GM21619 (cell line): ENCODE measurements at regions not wholly inside any gene's neighbourhood (a gene's known extent, or its start where the extent isn't known, plus 50 kb on each side); places are given as distances from the start of the nearest gene placed in this dataset.
"Not testable (repeated sequence)": the region's sequence is repeated elsewhere in the genome, so short reads cannot be mapped to it uniquely, and the experiment has no call there.

Source experiments
- ATAC-seq: cut with Tn5 transposase; IDR thresholded peaks from one replicate; pipeline ENCODE4 v1.9.1; 2021; ENCODE audit not compliant: unreplicated experiment

GRCh38 chr9:81445331-81445921, 243.9 kb downstream of the TLE1 start:
- ATAC-seq: no peak

- ATAC-seq: no peak
Measured at GRCh38 chr9:81431641-81432040, 257.7 kb downstream of the TLE1 start.

DNA sequence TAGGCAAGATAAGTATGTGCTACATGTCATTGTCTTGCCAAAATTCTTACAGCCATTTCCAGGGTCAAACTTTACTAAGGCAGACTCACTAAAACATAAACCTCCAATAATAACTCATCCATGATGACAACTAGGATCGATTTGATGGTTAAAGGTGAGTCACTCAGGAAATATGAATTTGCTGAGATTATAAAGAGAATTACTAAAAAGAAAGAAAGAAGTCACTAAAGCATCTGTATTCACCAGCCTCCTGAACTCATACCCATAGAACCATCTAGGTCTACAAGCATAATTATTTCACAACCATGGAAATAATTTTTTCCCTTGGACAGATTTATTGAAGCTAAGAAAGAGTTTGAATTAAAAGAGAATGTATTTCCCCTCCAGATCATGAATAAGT, 258.6 kb downstream of the TLE1 start:
- no peak for ATAC-seq

DNA sequence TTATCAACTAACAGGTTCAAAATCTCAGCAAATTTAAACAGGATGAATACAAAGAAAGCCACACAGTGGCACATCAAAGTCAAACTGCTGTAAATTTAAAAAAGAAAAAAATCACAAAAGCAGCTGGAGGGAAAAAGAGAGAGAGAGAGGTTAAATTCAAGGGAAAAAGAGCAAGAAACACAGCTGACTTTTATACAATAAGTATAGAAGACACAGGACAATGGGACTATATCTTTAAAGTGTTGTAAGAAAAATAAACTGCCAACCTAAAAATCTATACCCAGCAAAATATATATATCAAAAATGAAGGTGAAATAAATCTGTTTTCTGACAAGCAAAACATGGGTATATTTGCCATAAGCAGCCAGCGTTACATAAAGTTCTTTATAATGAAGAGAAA, 261.5 kb downstream of the TLE1 start:
- no peak for ATAC-seq

GRCh38 chr9:81424431-81424830, 264.9 kb downstream of the TLE1 start:
- no peak for ATAC-seq

GRCh38 chr9:81423589-81424326, 265.6 kb downstream of the TLE1 start:
- no peak for ATAC-seq

GRCh38 chr9:81421090-81421489, 268.3 kb downstream of the TLE1 start:
- not testable (repeated sequence) for ATAC-seq

- no peak for ATAC-seq
Measured at GRCh38 chr9:81420024-81420423, 269.3 kb downstream of the TLE1 start.

DNA sequence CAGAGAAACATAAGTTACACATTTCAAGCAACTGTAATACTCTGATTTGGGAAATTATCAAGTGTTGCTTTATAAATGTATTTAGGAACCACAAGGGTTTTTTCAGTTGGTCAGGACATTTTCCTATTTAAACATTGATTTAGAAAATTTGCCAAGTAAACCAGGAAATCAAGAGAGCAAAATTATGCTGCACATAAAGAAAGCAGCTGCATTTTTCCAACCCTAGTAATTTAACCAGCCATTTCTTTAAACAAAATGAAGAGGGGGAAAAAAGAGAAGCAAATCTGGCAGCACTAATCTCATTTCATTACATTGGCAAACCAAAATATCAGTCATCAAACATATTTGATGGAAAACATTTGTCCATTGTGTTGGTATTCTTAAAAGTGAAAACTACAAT, 271.4 kb downstream of the TLE1 start:
- no peak for ATAC-seq

DNA sequence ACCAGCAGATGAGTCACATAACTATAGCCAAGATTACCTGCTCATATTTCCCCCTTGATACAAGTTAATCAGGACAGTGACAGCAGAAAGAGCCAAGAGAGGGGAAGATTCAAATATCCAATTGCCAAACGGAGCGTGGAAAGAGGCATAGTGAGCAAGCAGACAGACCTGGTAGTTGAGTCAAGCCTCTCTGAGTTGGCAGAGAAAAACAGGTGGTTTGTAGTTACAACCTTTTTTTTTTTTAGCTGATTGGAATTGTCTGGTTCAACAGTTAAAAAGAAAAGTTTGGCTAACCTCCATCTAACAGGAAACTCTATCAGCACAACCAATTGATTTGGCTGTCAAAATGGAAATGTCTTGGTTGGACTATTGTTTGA, 272.1 kb downstream of the TLE1 start:
- no peak for ATAC-seq

DNA sequence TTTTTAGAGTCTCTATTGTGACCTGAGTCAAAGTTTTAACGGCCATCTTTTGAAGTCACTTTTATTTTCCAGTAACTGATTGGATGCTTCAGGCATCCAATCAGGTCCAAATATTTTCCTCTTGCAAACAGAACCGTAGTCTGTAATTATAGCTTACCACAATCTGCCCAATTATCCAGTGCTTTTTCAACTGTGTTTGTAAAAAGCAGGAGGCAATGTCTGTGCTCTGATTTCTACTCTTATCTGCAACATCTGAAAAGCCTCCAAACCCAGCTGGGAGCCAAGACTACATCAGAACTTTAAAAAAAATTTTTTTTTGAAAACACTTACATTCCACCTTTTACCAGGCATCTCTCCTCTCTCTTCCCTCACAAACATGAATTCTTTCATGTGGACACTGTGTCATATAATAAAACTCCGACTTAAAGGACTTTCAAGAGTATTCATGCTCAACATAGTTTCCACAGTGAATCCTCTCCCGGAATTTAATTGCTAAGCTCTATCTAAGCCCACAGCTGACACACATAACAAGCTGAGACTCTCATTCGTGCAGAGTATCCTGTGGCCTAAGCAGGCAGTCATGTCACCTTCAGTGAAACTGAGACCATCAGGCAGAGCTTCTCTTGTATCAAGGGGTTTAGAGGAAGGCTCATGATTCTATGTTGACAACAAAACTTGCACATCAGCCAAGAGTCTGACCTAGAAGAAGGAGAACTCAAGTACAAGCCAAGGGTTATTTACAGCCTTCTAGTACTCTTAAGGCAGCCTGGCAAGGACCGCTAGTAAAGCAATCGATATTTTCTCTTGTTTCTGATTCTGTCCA, 272.7 kb downstream of the TLE1 start:
- no peak for ATAC-seq

DNA sequence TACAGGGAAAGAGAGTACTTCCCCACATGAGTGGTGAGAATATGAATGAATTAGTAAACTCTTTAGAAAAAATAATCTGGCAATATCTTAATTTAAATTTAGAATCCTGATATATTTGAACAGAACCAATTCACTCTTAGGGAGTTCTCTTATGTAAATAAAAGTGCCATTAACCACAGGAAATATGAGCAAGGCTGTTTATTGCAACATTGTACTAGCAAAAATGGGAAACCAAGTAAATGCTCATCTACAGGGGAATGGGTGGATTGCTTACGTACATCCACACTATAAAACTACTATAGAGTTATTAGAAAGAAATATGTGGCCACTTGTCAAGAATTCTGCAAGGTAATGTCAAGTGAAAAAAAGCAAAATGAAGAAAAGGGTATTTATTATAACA, 274.5 kb downstream of the TLE1 start:
- no peak for ATAC-seq

- no peak for ATAC-seq
Measured at GRCh38 chr9:81411961-81412360, 277.4 kb downstream of the TLE1 start.

- ATAC-seq: no peak
Measured at GRCh38 chr9:81410201-81410600, 279.1 kb downstream of the TLE1 start.

GRCh38 chr9:81408951-81409350, 280.4 kb downstream of the TLE1 start:
- no peak for ATAC-seq

GRCh38 chr9:81404931-81405598, 284.3 kb downstream of the TLE1 start:
- ATAC-seq: no peak

DNA sequence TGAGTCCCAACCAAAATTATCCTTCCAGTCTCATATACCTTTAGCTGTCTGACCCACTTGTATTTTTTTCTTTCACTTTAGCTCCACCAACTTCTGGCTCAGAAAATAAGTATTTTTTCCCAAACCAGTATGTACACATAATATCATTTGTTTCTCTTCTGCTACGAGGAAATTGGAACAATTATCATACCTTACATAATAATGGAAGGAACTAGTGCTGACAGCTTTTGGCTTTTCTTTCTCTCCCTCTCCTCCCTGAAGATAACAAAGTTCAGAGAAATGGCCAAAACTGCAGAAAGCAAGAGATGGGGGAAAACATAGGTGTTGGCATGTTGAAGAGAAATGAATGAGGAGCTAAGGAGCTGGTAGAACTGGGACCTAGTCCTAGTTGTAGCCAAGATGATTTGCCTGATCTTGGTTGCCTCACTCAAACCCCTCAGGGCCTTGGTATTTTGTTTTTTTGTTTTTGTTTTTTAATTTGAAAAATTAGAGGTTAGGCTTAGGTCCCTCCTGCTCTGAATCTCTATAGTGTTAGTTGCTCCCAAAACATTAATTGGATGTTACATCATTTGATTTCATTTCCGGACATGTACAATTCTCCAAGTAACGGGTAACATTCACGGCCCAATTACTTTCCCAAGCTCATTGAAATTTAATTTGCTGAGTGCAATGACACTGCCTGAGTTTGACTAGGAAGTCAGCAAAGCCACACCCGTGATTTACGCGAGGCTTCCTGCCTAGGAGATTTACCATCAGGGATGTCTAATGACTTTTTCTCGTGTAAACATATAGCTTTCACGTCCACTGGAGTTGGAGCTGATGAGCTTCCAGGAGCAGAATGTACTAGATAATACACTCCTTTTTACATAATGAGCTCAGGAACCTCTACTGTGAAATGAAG, 291.6 kb downstream of the TLE1 start:
- ATAC-seq: no peak

- no peak for ATAC-seq
Measured at GRCh38 chr9:81396528-81396927, 292.8 kb downstream of the TLE1 start.

DNA sequence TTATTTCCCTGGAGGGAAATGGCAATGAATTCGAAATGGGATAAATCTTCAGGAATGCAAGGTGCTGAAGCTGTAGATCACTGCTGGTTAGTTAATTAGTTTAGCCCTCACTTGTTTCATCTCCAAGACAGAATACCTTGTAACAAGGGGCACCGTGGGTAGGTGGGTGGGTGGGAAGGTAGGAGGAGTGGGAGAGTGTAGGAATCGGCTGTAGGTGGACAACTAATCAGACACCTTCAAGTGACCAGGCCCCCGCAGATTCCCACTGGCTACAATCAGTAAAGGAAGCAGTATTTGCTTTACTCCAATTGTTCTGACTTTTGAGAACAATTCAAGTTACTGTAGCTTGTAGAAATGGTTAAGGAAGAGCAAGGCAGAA, 293.7 kb downstream of the TLE1 start:
- ATAC-seq: no peak

DNA sequence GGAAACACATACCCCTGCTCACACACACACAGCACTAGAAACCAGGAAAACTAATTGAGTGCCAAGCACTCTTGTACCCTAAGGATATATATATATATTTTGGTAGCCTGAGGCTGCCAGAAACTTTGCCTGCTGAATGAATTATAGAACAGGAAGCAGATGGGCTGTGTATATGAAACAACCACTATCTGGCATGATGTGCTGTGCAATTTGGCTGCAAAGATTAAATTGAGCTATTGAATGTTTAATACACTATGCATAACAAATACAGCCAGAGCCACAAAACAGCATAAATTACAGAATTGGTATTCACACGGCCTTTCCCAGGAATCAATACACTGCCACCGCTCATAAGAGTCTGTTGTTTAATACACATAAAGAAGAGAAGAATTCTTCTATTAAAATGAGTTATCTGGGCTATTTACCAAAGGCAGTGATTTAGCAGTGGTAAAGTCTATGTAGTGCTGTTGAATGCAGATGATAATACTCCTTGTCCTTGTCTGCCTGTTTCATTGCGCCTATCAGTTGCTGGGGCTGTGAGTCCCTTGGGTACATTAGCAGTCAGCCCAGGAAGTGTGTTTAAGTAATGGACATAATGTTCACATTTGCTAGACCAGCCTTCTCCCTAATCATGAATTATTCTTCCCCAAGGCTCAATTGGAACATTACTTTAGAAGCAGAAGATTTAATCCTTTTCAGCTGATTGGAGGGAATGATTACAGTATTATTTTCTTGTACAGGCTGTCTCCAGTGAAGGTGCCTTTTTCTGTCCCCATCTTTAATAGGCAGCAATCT, 294.3 kb downstream of the TLE1 start:
- ATAC-seq: no peak
